ENCODE measurements at regions not wholly inside any gene's neighbourhood (a gene's known extent, or its start where the extent isn't known, plus 50 kb on each side); places are given as distances from the start of the nearest gene placed in this dataset.

DNA sequence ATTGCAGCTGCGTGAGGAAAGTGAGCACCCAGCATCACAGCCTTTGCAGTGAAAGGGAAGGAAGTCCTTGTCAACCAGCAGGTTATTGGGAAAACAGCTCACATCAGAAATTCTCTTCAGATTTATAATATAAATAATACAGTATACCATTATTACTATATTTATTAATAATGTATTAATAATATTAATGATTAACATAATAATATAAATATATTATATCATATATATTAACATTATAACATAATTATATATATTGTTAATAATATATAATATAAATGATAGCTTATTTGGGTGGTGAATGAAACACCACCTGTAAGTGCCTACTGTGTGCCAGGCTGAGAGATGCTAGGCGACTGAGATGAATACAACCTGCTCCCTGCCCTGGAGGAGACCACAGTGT lies 423.0 kb downstream of the TCERG1L start:
- TF ChIP-seq POLR2A (IDR thresholded peaks at IDR 0.05) = no peak
- TF ChIP-seq, protein P1, sequence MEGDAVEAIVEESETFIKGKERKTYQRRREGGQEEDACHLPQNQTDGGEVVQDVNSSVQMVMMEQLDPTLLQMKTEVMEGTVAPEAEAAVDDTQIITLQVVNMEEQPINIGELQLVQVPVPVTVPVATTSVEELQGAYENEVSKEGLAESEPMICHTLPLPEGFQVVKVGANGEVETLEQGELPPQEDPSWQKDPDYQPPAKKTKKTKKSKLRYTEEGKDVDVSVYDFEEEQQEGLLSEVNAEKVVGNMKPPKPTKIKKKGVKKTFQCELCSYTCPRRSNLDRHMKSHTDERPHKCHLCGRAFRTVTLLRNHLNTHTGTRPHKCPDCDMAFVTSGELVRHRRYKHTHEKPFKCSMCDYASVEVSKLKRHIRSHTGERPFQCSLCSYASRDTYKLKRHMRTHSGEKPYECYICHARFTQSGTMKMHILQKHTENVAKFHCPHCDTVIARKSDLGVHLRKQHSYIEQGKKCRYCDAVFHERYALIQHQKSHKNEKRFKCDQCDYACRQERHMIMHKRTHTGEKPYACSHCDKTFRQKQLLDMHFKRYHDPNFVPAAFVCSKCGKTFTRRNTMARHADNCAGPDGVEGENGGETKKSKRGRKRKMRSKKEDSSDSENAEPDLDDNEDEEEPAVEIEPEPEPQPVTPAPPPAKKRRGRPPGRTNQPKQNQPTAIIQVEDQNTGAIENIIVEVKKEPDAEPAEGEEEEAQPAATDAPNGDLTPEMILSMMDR (IDR thresholded peaks at IDR 0.05) = no peak

Measured in Peyer's patch (tissue), 4 donors.